ENCODE measurements at regions not wholly inside any gene's neighbourhood (a gene's known extent, or its start where the extent isn't known, plus 50 kb on each side); places are given as distances from the start of the nearest gene placed in this dataset.
A peak's percentile ranks its signal among the peaks of the same experiment; 100 is the strongest.

GRCh38 chr12:18861287-18861858 is 123.5 kb downstream of the CAPZA3 start:
- TF ChIP-seq, protein P1, sequence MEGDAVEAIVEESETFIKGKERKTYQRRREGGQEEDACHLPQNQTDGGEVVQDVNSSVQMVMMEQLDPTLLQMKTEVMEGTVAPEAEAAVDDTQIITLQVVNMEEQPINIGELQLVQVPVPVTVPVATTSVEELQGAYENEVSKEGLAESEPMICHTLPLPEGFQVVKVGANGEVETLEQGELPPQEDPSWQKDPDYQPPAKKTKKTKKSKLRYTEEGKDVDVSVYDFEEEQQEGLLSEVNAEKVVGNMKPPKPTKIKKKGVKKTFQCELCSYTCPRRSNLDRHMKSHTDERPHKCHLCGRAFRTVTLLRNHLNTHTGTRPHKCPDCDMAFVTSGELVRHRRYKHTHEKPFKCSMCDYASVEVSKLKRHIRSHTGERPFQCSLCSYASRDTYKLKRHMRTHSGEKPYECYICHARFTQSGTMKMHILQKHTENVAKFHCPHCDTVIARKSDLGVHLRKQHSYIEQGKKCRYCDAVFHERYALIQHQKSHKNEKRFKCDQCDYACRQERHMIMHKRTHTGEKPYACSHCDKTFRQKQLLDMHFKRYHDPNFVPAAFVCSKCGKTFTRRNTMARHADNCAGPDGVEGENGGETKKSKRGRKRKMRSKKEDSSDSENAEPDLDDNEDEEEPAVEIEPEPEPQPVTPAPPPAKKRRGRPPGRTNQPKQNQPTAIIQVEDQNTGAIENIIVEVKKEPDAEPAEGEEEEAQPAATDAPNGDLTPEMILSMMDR (IDR thresholded peaks at IDR 0.05; ENCODE audit: insufficient read depth, missing control alignments), result peak; percentile 50
- FAIRE-seq (no peak), DNase-seq (ENCODE audit: insufficient read length, low spot score) (no peak)

DNA sequence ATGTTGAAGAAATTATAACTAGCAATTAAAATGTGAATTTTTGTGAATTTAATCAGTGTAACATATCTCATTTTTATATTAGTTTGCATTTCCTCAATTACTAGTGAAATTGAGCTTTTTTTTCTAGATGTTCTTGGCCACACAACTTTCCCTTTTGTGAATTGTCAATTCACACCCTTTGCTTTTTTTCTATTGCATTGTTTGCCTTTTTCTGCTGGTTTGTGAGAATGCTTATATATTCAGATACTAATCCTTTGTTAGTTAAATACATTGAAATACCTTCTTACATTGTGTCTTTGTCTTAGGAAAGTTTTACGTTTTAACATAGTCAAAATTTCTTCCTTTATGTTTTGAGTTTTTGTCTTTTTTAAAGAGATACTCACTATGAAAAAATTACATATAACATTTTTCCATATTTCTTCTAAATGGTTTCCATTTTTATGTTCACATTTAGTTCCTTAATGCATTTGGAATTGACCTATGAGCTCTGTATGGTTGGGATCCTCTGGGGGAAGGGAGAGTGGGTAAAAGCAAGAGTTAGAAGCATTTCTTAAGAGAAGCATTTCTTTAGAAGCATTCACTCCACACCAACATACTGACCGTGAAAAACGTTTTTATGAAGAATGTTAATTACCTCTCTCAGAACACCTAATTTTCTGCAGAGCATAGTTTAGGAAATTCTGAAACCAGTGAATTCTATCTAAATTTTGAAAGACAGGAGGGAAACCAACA is 126.0 kb downstream of the CAPZA3 start:
- TF ChIP-seq, protein P1 (IDR thresholded peaks at IDR 0.05; ENCODE audit: insufficient read depth, missing control alignments), result no peak
- DNase-seq (ENCODE audit: insufficient read length, low spot score) (no peak), FAIRE-seq (peak; percentile 32)

DNA sequence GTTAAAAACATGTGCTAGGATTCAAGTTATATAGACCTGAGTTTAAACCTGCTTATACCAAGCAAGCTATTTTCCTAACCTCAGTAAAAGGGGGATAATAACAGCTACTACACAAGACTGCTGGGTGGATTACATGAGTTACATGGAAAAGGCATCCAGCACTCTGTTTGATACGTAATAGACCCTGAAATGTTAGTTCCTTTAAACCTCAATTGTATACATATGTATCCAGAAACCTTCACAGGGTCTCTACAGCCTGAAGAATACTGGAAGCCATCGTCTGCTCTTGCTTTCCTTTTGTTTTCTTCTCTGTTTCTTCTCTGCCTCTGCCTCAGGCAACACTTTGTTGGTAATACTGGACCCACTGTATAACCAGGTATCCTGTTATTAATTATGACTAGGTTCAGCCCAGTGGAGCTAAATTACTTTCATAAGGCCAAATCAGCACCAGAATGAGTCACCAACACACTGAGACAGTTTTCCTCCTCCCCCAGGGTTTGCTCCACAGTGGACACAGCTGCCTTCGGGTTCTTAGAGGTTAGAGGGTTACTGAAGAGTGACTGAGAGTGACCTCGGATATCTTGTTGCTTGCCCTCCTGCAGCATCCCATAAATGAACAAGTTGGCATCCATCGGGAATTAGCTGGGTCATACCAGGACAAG is 127.1 kb downstream of the CAPZA3 start:
- TF ChIP-seq, protein P1 (IDR thresholded peaks at IDR 0.05; ENCODE audit: insufficient read depth, missing control alignments), result no peak
- DNase-seq (ENCODE audit: insufficient read length, low spot score) (no peak), FAIRE-seq (no peak)

DNA sequence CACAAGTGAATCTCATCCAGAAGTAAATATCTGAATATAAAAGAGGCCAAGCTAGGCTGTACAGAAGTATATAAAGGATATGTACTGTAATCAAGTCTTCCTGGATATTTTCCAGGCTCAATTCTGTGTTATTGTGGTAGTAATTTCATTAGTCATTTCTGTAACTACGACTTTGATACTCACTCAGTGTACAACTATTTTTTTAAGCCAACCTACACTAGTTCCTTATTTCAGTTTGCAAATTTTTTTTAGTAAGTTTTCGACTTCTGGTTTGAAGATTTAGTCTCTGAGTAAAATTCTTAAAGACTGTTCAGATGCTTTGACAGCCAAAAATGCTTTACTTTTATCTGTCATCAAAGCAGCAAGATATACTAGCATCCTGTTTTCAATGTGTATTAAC is 130.8 kb downstream of the CAPZA3 start:
- DNase-seq (ENCODE audit: insufficient read length, low spot score) (no peak), FAIRE-seq (no peak)

DNA sequence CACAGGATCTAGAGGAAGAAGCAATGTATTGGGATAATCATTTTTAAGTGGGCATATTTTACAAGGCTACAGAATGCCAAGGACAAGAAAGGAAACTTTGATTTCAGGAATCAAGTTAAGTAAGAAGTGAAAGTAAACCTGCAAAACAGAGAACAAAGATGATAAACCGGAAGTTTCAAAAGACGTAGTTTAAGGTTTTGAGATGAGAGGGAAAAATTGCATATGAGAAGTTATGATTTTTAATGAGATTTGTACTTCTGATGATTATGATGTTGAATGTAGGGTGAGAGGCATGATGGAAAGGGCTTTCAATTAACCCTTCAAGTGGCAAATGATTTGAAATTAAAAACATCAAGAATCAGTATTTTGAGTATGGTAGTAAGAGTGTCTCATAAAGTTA is 134.9 kb downstream of the CAPZA3 start:
- no peak for DNase-seq (ENCODE audit: insufficient read length, low spot score)
- FAIRE-seq, result no peak
- TF ChIP-seq, protein P1 (IDR thresholded peaks at IDR 0.05; ENCODE audit: insufficient read depth, missing control alignments), result no peak

More for the DNA sequence above, 130.8 kb downstream of the CAPZA3 start:
- TF ChIP-seq, protein P1 (IDR thresholded peaks at IDR 0.05; ENCODE audit: insufficient read depth, missing control alignments), result no peak

- FAIRE-seq, result no peak
- TF ChIP-seq, protein P1 (IDR thresholded peaks at IDR 0.05; ENCODE audit: insufficient read depth, missing control alignments), result no peak
- no peak for DNase-seq (ENCODE audit: insufficient read length, low spot score)
Measured at GRCh38 chr12:18878676-18879180, 140.8 kb downstream of the CAPZA3 start.

Measured in D721Med (cell line).